ENCODE measurements at regions not wholly inside any gene's neighbourhood (a gene's known extent, or its start where the extent isn't known, plus 50 kb on each side); places are given as distances from the start of the nearest gene placed in this dataset.

GRCh38 chr4:187183346-187183745, 459.7 kb upstream of the FAT1 start:
- H3K27me3 ChIP-seq = no peaks in the 10 kb centered on the region
- WGBS, 4 donors = 84 to 90% (median 89%) methylated on average over 9 of the region's 9 CpGs
- no peaks in the 10 kb centered on the region for H3K9me3 ChIP-seq (replicated peaks in 1 of 3)
- DNase-seq = no peak
- H3K36me3 ChIP-seq (replicated peaks in 1 of 2) = no peaks in the 10 kb centered on the region
- H3K27ac ChIP-seq = no peak overlapping the region
- no peak overlapping the region for H3K4me3 ChIP-seq
- intact Hi-C loops (cut with DNase I) = no loop called here
- H3K4me1 ChIP-seq (replicated peaks in 1 of 2) = no peaks in the 10 kb centered on the region
- TF ChIP-seq CTCF (IDR thresholded peaks at IDR 0.05) = no peak
- TF ChIP-seq POLR2A (IDR thresholded peaks at IDR 0.05) = no peak

- Histone ChIP-seq H3K27ac (no peak overlapping the region), H3K36me3 (replicated peaks in 1 of 2) (no peaks in the 10 kb centered on the region), H3K4me3 (no peak overlapping the region), H3K4me1 (replicated peaks in 1 of 2) (no peaks in the 10 kb centered on the region), H3K9me3 (replicated peaks in 1 of 3) (no peaks in the 10 kb centered on the region), H3K27me3 (no peaks in the 10 kb centered on the region)
- TF ChIP-seq CTCF (IDR thresholded peaks at IDR 0.05) = no peak
- DNase-seq = no peak
- intact Hi-C loops (cut with DNase I) = no loop called here
- WGBS, 4 donors = 41 to 57% (median 45%) methylated on average over 2 of the region's 2 CpGs
Observed at GRCh38 chr4:187183826-187184225, 460.2 kb upstream of the FAT1 start.

- intact Hi-C loops (cut with DNase I) = no loop called here
- Histone ChIP-seq H3K9me3 (replicated peaks in 1 of 3) (no peaks in the 10 kb centered on the region), H3K27ac (no peak overlapping the region), H3K36me3 (replicated peaks in 1 of 2) (no peaks in the 10 kb centered on the region), H3K27me3 (no peaks in the 10 kb centered on the region), H3K4me1 (replicated peaks in 1 of 2) (no peaks in the 10 kb centered on the region), H3K4me3 (no peak overlapping the region)
- peak in 1 of 7 donors; percentile 84 for DNase-seq
- TF ChIP-seq POLR2A (IDR thresholded peaks at IDR 0.05) = no peak
- TF ChIP-seq CTCF (IDR thresholded peaks at IDR 0.05) = no peak
- 75 to 82% (median 78%) methylated on average over 6 of the region's 6 CpGs for WGBS, 4 donors
Observed at GRCh38 chr4:187184508-187184907, 460.9 kb upstream of the FAT1 start.

- DNase-seq = no peak
- 56 to 73% (median 59%) methylated on average over 7 of the region's 7 CpGs for WGBS, 4 donors
- no peaks in the 10 kb centered on the region for H3K4me1 ChIP-seq (replicated peaks in 1 of 2)
- H3K27me3 ChIP-seq = no peaks in the 10 kb centered on the region
- H3K9me3 ChIP-seq (replicated peaks in 1 of 3) = no peaks in the 10 kb centered on the region
- no peak overlapping the region for H3K4me3 ChIP-seq
- intact Hi-C loops (cut with DNase I) = no loop called here
- H3K36me3 ChIP-seq (replicated peaks in 1 of 2) = no peaks in the 10 kb centered on the region
- TF ChIP-seq CTCF (IDR thresholded peaks at IDR 0.05) (no peak), POLR2A (IDR thresholded peaks at IDR 0.05) (no peak)
- no peak overlapping the region for H3K27ac ChIP-seq
Observed at GRCh38 chr4:187188118-187188517, 464.5 kb upstream of the FAT1 start.
